ENCODE measurements at regions not wholly inside any gene's neighbourhood (a gene's known extent, or its start where the extent isn't known, plus 50 kb on each side); places are given as distances from the start of the nearest gene placed in this dataset.

DNA sequence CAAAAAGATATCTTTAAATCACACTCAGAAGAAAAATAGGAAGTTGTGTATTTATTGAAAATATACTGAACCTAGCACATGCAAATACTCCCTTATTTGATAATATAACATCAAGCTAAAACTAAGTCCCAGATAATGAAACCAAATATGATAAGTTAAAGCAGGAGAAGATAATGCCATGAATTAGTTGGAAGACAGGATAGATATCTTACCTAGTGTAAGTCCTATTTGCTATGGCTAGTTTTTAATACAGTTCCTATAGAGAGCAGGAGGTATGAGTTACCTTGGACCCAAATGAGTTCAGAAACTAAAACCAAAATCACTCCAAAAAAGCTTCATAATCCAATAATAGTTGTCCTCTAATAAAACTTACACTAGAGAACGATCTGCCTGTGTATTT lies 1407.1 kb upstream of the MIR17HG start:
- H3K4me2 ChIP-seq (ENCODE audit: low read length) = no peak overlapping the region
- no peaks in the 10 kb centered on the region for H3K4me1 ChIP-seq (ENCODE audit: control insufficient read depth, low read length)
- H4K20me1 ChIP-seq (ENCODE audit: control insufficient read depth, insufficient read depth, low read depth, low read length) = no peaks in the 10 kb centered on the region
- H3K4me3 ChIP-seq (ENCODE audit: low read length) = no peak overlapping the region
- no peaks in the 10 kb centered on the region for H3K9me3 ChIP-seq (ENCODE audit: control insufficient read depth, insufficient read depth, low read length)
- no peaks in the 10 kb centered on the region for H3K9me2 ChIP-seq (replicated peaks; ENCODE audit: control insufficient read depth, low read length)
- no peaks in the 10 kb centered on the region for H3K79me2 ChIP-seq (ENCODE audit: control insufficient read depth, low read length)
- TF ChIP-seq EZH2phosphoT487 (IDR thresholded peaks at IDR 0.05; ENCODE audit: borderline replicate concordance, low read length) (no peak), CTCF (IDR thresholded peaks at IDR 0.05; ENCODE audit: low read depth, low read length, poor library complexity, severe bottlenecking) (no peak)
- H3K27me3 ChIP-seq (ENCODE audit: control insufficient read depth, low read length) = no peaks in the 10 kb centered on the region
- no peaks in the 10 kb centered on the region for H3K36me3 ChIP-seq (ENCODE audit: control insufficient read depth, low read length)
- no peak overlapping the region for H3K27ac ChIP-seq (ENCODE audit: low read depth, low read length)
- no peaks in the 10 kb centered on the region for H3F3A ChIP-seq (ENCODE audit: control insufficient read depth, insufficient read depth)

DNA sequence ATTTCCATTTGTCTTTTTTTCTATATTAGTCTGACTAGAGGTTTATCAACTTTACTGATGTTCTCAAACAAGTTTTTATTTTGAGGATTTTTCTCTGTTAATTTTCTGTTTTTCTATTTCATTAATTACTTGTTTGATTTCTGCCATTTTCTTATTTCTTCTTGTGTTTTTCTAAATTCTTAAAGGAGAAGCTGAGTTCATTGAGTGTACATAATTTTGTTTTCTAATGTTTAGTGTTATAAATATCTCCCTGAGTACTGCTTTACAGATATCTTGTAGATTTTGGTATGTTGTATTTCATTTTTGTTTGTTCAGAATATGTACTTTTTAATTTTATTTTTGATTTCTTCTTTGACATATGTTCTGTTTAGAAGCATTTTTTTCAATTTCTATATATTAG lies 1404.3 kb upstream of the MIR17HG start:
- Histone ChIP-seq H3K27me3 (ENCODE audit: control insufficient read depth, low read length) (no peaks in the 10 kb centered on the region), H3K4me2 (ENCODE audit: low read length) (no peak overlapping the region), H4K20me1 (ENCODE audit: control insufficient read depth, insufficient read depth, low read depth, low read length) (no peaks in the 10 kb centered on the region), H3K4me1 (ENCODE audit: control insufficient read depth, low read length) (no peaks in the 10 kb centered on the region), H3K36me3 (ENCODE audit: control insufficient read depth, low read length) (no peaks in the 10 kb centered on the region), H3K9me3 (ENCODE audit: control insufficient read depth, insufficient read depth, low read length) (no peaks in the 10 kb centered on the region), H3K27ac (ENCODE audit: low read depth, low read length) (no peak overlapping the region), H3K4me3 (ENCODE audit: low read length) (no peak overlapping the region), H3F3A (ENCODE audit: control insufficient read depth, insufficient read depth) (no peaks in the 10 kb centered on the region), H3K9me2 (replicated peaks; ENCODE audit: control insufficient read depth, low read length) (no peaks in the 10 kb centered on the region), H3K79me2 (ENCODE audit: control insufficient read depth, low read length) (no peaks in the 10 kb centered on the region)
- TF ChIP-seq CTCF (IDR thresholded peaks at IDR 0.05; ENCODE audit: low read depth, low read length, poor library complexity, severe bottlenecking) (no peak), EZH2phosphoT487 (IDR thresholded peaks at IDR 0.05; ENCODE audit: borderline replicate concordance, low read length) (no peak)

DNA sequence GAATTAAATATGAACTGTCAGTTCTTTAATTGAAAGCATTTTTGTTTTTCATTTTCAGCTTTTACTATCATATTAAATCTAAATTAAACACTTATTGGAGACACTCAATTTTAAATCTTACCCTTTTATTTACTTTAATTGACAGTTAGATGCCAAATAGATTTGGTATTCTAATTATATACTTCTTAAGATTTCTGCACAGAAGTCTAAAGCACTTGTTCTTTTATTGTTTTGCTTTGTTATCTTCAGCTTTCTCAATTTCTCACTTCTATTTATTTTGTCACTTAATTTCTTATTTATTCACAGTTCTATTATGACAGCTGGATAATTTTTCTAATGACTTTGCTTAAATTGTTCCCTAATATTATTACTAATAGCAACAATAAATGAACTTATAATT lies 1397.3 kb upstream of the MIR17HG start:
- H3K9me3 ChIP-seq (ENCODE audit: control insufficient read depth, insufficient read depth, low read length) = no peaks in the 10 kb centered on the region
- no peaks in the 10 kb centered on the region for H3K9me2 ChIP-seq (replicated peaks; ENCODE audit: control insufficient read depth, low read length)
- H3K79me2 ChIP-seq (ENCODE audit: control insufficient read depth, low read length) = no peaks in the 10 kb centered on the region
- H3K4me2 ChIP-seq (ENCODE audit: low read length) = no peak overlapping the region
- no peak overlapping the region for H3K27ac ChIP-seq (ENCODE audit: low read depth, low read length)
- no peaks in the 10 kb centered on the region for H4K20me1 ChIP-seq (ENCODE audit: control insufficient read depth, insufficient read depth, low read depth, low read length)
- no peaks in the 10 kb centered on the region for H3K27me3 ChIP-seq (ENCODE audit: control insufficient read depth, low read length)
- no peaks in the 10 kb centered on the region for H3F3A ChIP-seq (ENCODE audit: control insufficient read depth, insufficient read depth)
- TF ChIP-seq CTCF (IDR thresholded peaks at IDR 0.05; ENCODE audit: low read depth, low read length, poor library complexity, severe bottlenecking) (no peak), EZH2phosphoT487 (IDR thresholded peaks at IDR 0.05; ENCODE audit: borderline replicate concordance, low read length) (no peak)
- no peaks in the 10 kb centered on the region for H3K36me3 ChIP-seq (ENCODE audit: control insufficient read depth, low read length)
- no peaks in the 10 kb centered on the region for H3K4me1 ChIP-seq (ENCODE audit: control insufficient read depth, low read length)
- no peak overlapping the region for H3K4me3 ChIP-seq (ENCODE audit: low read length)

GRCh38 chr13:89951341-89951740 lies 1396.1 kb upstream of the MIR17HG start:
- Histone ChIP-seq H3K4me3 (ENCODE audit: low read length) (no peak overlapping the region), H3K9me2 (replicated peaks; ENCODE audit: control insufficient read depth, low read length) (no peaks in the 10 kb centered on the region), H3K9me3 (ENCODE audit: control insufficient read depth, insufficient read depth, low read length) (no peaks in the 10 kb centered on the region), H3F3A (ENCODE audit: control insufficient read depth, insufficient read depth) (no peaks in the 10 kb centered on the region), H4K20me1 (ENCODE audit: control insufficient read depth, insufficient read depth, low read depth, low read length) (no peaks in the 10 kb centered on the region), H3K27me3 (ENCODE audit: control insufficient read depth, low read length) (no peaks in the 10 kb centered on the region), H3K36me3 (ENCODE audit: control insufficient read depth, low read length) (no peaks in the 10 kb centered on the region), H3K4me2 (ENCODE audit: low read length) (no peak overlapping the region), H3K79me2 (ENCODE audit: control insufficient read depth, low read length) (no peaks in the 10 kb centered on the region), H3K27ac (ENCODE audit: low read depth, low read length) (no peak overlapping the region), H3K4me1 (ENCODE audit: control insufficient read depth, low read length) (no peaks in the 10 kb centered on the region)
- TF ChIP-seq EZH2phosphoT487 (IDR thresholded peaks at IDR 0.05; ENCODE audit: borderline replicate concordance, low read length) = no peak
- no peak for TF ChIP-seq CTCF (IDR thresholded peaks at IDR 0.05; ENCODE audit: low read depth, low read length, poor library complexity, severe bottlenecking)
